ENCODE measurements at regions not wholly inside any gene's neighbourhood (a gene's known extent, or its start where the extent isn't known, plus 50 kb on each side); places are given as distances from the start of the nearest gene placed in this dataset.

DNA sequence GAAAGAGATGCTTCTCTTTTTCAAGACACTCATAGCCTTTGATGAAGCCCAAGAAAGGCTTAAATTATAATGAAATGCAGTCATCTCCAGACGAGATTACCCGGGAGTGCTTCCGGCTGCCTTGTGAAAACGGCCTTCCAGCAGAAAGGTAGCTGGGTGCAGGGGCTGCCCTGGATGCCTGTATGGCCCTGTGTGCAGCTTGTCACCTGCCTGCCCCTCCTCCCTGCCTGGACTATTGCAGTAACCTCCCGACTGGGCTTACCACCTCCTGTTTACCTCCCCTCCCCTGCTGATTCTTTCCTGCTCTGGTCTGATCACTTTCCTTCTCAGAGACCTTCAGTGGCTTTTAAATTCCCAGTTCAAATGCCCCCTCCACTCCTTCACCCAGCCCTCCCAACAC, 126.4 kb upstream of the SYT13 start:
- no peak for TF ChIP-seq FOXM1 (IDR thresholded peaks at IDR 0.05; ENCODE audit: borderline replicate concordance)
- TF ChIP-seq ARNT (IDR thresholded peaks at IDR 0.05) = no peak
- no peak for TF ChIP-seq HDGF (IDR thresholded peaks at IDR 0.05; ENCODE audit: borderline replicate concordance)
- TF ChIP-seq NFRKB (IDR thresholded peaks at IDR 0.05) = no peak
- TF ChIP-seq SUZ12 (IDR thresholded peaks at IDR 0.05) = no peak
- no peak for TF ChIP-seq FOXK2 (IDR thresholded peaks at IDR 0.05)
- TF ChIP-seq SP1 (IDR thresholded peaks at IDR 0.05) = no peak
- TF ChIP-seq, protein P1, sequence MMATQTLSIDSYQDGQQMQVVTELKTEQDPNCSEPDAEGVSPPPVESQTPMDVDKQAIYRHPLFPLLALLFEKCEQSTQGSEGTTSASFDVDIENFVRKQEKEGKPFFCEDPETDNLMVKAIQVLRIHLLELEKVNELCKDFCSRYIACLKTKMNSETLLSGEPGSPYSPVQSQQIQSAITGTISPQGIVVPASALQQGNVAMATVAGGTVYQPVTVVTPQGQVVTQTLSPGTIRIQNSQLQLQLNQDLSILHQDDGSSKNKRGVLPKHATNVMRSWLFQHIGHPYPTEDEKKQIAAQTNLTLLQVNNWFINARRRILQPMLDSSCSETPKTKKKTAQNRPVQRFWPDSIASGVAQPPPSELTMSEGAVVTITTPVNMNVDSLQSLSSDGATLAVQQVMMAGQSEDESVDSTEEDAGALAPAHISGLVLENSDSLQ (IDR thresholded peaks at IDR 0.05) = no peak
- no peak for TF ChIP-seq BHLHE40 (IDR thresholded peaks at IDR 0.05; ENCODE audit: borderline replicate concordance)
- TF ChIP-seq LEF1 (IDR thresholded peaks at IDR 0.05; ENCODE audit: borderline replicate concordance) = no peak
- TF ChIP-seq CTBP1 (IDR thresholded peaks at IDR 0.05; ENCODE audit: borderline replicate concordance) = no peak
- POLR2A ChIA-PET = interaction anchor here (1.1 kb wide), 1 partner anchor 489 kb away, joined by 3 read pairs; no protein-coding TSS in a partner anchor
- CTCF ChIA-PET = no interaction called here
- DNase-seq (ENCODE audit: extremely low spot score) = no peak

DNA sequence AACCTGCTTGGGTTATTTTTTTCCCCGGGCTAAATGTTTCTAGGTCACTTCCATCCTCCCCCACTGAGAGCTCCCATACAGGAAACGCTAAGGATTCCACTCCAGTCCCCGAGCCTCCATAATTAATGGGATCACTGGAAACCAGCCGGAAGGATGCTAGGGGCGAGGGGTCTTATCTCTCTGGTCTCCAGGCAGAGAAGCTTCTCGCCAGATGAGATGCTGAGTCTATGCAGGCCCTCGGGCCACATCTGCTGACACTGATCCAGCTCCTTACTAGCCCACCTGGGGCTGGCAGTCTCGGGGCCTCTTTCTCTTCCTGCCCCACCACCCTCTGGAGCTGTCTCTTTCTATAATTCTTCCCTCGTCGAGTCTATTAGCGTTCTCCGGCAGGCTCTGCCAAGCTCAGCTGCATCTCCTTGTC, 125.9 kb upstream of the SYT13 start:
- TF ChIP-seq FOXA1 (IDR thresholded peaks at IDR 0.05) = no peak
- TF ChIP-seq L3MBTL2 (conservative IDR thresholded peaks at IDR 0.05) = no peak
- no peak for TF ChIP-seq FOXK2 (IDR thresholded peaks at IDR 0.05)
- TF ChIP-seq FOXM1 (IDR thresholded peaks at IDR 0.05; ENCODE audit: borderline replicate concordance) = no peak
- no peak for TF ChIP-seq ARNT (IDR thresholded peaks at IDR 0.05)
- TF ChIP-seq, protein P1 (IDR thresholded peaks at IDR 0.05) = no peak
- TF ChIP-seq CTBP1 (IDR thresholded peaks at IDR 0.05; ENCODE audit: borderline replicate concordance) = no peak
- TF ChIP-seq NFRKB (IDR thresholded peaks at IDR 0.05) = no peak
- TF ChIP-seq SP1 (IDR thresholded peaks at IDR 0.05) = no peak
- TF ChIP-seq BHLHE40 (IDR thresholded peaks at IDR 0.05; ENCODE audit: borderline replicate concordance) = no peak
- TF ChIP-seq SUZ12 (IDR thresholded peaks at IDR 0.05) = no peak
- no peak for TF ChIP-seq LEF1 (IDR thresholded peaks at IDR 0.05; ENCODE audit: borderline replicate concordance)
- TF ChIP-seq TARDBP (IDR thresholded peaks at IDR 0.05) = no peak
- no peak for TF ChIP-seq ELF4 (IDR thresholded peaks at IDR 0.05)
- no peak for TF ChIP-seq HDGF (IDR thresholded peaks at IDR 0.05; ENCODE audit: borderline replicate concordance)
- ChIA-PET POLR2A (interaction anchor here (1.1 kb wide), 1 partner anchor 489 kb away, joined by 3 read pairs; no protein-coding TSS in a partner anchor), CTCF (no interaction called here)
- no peak for DNase-seq (ENCODE audit: extremely low spot score)

- TF ChIP-seq, protein P1 (IDR thresholded peaks at IDR 0.05) = no peak
- no peak for TF ChIP-seq SP1 (IDR thresholded peaks at IDR 0.05)
- no peak for TF ChIP-seq FOXM1 (IDR thresholded peaks at IDR 0.05; ENCODE audit: borderline replicate concordance)
- no peak for TF ChIP-seq ZNF384 (IDR thresholded peaks at IDR 0.05)
- no peak for TF ChIP-seq ARNT (IDR thresholded peaks at IDR 0.05)
- TF ChIP-seq FOXA1 (IDR thresholded peaks at IDR 0.05) = no peak
- no peak for TF ChIP-seq LEF1 (IDR thresholded peaks at IDR 0.05; ENCODE audit: borderline replicate concordance)
- no peak for DNase-seq (ENCODE audit: extremely low spot score)
- POLR2A ChIA-PET = no interaction called here
- CTCF ChIA-PET = no interaction called here
Measured at GRCh38 chr11:45411228-45411946, 125.2 kb upstream of the SYT13 start.

GRCh38 chr11:45410391-45411227, 124.5 kb upstream of the SYT13 start:
- CTCF ChIA-PET = interaction anchor here (0.9 kb wide), 1 partner anchor 122 kb away, joined by 4 read pairs; no protein-coding TSS in a partner anchor
- TF ChIP-seq ZNF384 (IDR thresholded peaks at IDR 0.05) (no peak), FOXM1 (IDR thresholded peaks at IDR 0.05; ENCODE audit: borderline replicate concordance) (no peak), HDGF (IDR thresholded peaks at IDR 0.05; ENCODE audit: borderline replicate concordance) (no peak), NFRKB (IDR thresholded peaks at IDR 0.05) (no peak), ELF4 (IDR thresholded peaks at IDR 0.05) (no peak), SP1 (IDR thresholded peaks at IDR 0.05) (no peak), BHLHE40 (IDR thresholded peaks at IDR 0.05; ENCODE audit: borderline replicate concordance) (no peak), CTBP1 (IDR thresholded peaks at IDR 0.05; ENCODE audit: borderline replicate concordance) (no peak), FOXA1 (IDR thresholded peaks at IDR 0.05) (no peak), L3MBTL2 (conservative IDR thresholded peaks at IDR 0.05) (no peak), FOXK2 (IDR thresholded peaks at IDR 0.05) (no peak), TARDBP (IDR thresholded peaks at IDR 0.05) (no peak), SUZ12 (IDR thresholded peaks at IDR 0.05) (no peak), LEF1 (IDR thresholded peaks at IDR 0.05; ENCODE audit: borderline replicate concordance) (no peak), ARNT (IDR thresholded peaks at IDR 0.05) (no peak)
- TF ChIP-seq, protein P1 (IDR thresholded peaks at IDR 0.05) = no peak
- POLR2A ChIA-PET = no interaction called here
- DNase-seq (ENCODE audit: extremely low spot score) = no peak

GRCh38 chr11:45409587-45409986, 123.4 kb upstream of the SYT13 start:
- ChIA-PET POLR2A (no interaction called here), CTCF (no interaction called here)
- TF ChIP-seq, protein P1 (IDR thresholded peaks at IDR 0.05) = no peak
- no peak for TF ChIP-seq TARDBP (IDR thresholded peaks at IDR 0.05)
- no peak for TF ChIP-seq FOXM1 (IDR thresholded peaks at IDR 0.05; ENCODE audit: borderline replicate concordance)
- no peak for TF ChIP-seq SP1 (IDR thresholded peaks at IDR 0.05)
- TF ChIP-seq FOXA1 (IDR thresholded peaks at IDR 0.05) = no peak
- no peak for TF ChIP-seq CTBP1 (IDR thresholded peaks at IDR 0.05; ENCODE audit: borderline replicate concordance)
- TF ChIP-seq ARNT (IDR thresholded peaks at IDR 0.05) = no peak
- TF ChIP-seq NFRKB (IDR thresholded peaks at IDR 0.05) = no peak
- TF ChIP-seq SUZ12 (IDR thresholded peaks at IDR 0.05) = no peak
- TF ChIP-seq BHLHE40 (IDR thresholded peaks at IDR 0.05; ENCODE audit: borderline replicate concordance) = no peak
- no peak for TF ChIP-seq L3MBTL2 (conservative IDR thresholded peaks at IDR 0.05)
- TF ChIP-seq FOXK2 (IDR thresholded peaks at IDR 0.05) = no peak
- TF ChIP-seq ELF4 (IDR thresholded peaks at IDR 0.05) = no peak
- no peak for TF ChIP-seq HDGF (IDR thresholded peaks at IDR 0.05; ENCODE audit: borderline replicate concordance)
- no peak for TF ChIP-seq ZNF384 (IDR thresholded peaks at IDR 0.05)
- no peak for DNase-seq (ENCODE audit: extremely low spot score)
